DOHH2 (cell line): ENCODE measurements at regions not wholly inside any gene's neighbourhood (a gene's known extent, or its start where the extent isn't known, plus 50 kb on each side); places are given as distances from the start of the nearest gene placed in this dataset.

Experiments
- CTCF ChIP-seq: fragments of 200-600 bp; sonication (generic); IDR thresholded peaks from one replicate; pipeline ENCODE4 v1.5.1; 2014; ENCODE audit warnings: antibody characterized with exemption, mild to moderate bottlenecking, low read depth, low read length; ENCODE audit not compliant: poor library complexity, severe bottlenecking
- EZH2phosphoT487 ChIP-seq: fragments of 200-600 bp; sonication (generic); IDR thresholded peaks from 2 replicates; pipeline ENCODE4 v1.6.1; 2017; ENCODE audit warnings: borderline replicate concordance, mild to moderate bottlenecking, antibody characterized with exemption, low read length, moderate library complexity, mixed read lengths

DNA sequence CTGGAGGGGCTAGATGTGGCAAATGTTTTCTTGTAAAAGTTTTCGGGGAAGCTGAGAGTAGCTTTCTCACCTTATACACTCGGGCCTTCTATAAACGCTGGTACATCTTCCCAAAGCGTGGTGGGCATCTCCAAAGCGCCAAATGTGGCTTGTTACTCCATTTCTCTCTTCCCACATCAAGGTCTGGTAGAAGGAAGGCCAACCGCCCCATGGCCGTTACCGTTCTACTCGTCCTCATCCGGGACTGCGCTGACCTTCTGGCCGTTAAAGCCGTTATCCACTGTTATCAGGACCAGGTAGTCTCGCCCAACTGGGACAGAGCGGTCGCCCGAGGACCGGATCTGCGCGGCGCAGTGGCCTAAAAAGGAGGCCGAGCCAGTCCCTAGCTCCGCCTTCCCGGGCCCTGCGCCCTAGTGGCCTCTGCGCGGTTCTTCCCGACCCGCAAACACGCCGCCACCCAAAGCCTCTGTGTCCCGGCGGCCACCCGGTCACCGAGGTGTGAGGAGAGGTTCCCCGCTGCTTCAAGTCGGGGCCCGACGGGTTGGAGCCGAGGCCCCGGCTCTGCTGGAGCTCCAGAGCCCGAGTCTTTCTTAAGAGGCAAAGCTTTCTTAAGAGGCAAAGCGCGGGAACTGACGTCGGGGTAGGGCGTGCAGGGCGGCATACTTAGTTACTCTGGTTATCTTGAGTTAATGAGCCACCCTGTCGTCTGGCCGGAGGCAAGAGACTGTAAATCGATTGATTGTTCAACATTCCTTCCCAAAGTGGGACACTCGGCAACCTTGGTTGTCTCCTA lies 90.5 kb downstream of the GPX5 start:
- TF ChIP-seq CTCF (no peak), EZH2phosphoT487 (no peak)
